ENCODE measurements at regions not wholly inside any gene's neighbourhood (a gene's known extent, or its start where the extent isn't known, plus 50 kb on each side); places are given as distances from the start of the nearest gene placed in this dataset.

DNA sequence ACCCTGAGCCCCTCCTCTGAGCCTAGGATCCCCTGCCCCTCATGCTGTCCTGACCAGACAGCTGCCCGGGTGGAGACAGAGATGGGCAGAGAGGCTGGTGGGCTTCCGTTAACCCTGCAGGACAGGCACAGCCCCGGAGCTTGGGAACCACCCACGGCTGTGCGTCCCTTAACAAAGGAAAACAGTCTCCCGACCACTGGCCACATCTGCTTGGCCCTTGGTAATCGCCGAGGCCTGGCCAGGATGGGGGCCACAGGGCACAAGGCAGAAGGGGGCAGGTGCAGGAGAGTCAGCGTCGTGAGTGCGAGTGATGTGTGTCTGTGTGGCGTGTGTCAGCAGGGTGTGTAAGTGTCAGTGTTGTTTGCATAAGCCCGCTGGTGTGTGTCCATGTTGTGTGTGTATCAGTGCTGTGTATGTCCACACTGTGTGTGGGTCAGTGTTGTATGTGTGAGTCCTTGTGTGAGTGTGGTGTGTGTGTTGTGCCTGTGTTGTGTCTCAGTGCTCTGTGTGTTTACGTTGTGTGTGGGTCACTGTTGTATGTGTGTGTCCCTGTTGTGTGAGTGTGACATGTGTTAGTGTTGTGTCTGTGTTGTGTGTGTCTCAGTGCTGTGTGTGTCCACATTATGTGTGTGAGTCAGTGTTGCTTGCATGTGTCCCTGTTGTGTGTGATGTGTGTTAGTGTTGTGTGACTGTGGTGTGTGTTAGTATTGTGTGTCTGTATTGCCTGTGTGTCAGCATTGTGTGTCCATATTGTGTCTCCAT, 369.5 kb downstream of the BRD1 start (continued):
- TF ChIP-seq ZNF114 (CRISPR knock-in tag; IDR thresholded peaks at IDR 0.05) (no peak), CREB1 (CRISPR knock-in tag; IDR thresholded peaks at IDR 0.05; ENCODE audit: low read depth) (no peak), EZH2 (IDR thresholded peaks at IDR 0.05; ENCODE audit: low read depth, unreplicated experiment) (no peak), JUNB (IDR thresholded peaks at IDR 0.05; ENCODE audit: unreplicated experiment) (no peak), NANOG (IDR thresholded peaks at IDR 0.05; ENCODE audit: borderline replicate concordance) (no peak)
- TF ChIP-seq, protein P1, sequence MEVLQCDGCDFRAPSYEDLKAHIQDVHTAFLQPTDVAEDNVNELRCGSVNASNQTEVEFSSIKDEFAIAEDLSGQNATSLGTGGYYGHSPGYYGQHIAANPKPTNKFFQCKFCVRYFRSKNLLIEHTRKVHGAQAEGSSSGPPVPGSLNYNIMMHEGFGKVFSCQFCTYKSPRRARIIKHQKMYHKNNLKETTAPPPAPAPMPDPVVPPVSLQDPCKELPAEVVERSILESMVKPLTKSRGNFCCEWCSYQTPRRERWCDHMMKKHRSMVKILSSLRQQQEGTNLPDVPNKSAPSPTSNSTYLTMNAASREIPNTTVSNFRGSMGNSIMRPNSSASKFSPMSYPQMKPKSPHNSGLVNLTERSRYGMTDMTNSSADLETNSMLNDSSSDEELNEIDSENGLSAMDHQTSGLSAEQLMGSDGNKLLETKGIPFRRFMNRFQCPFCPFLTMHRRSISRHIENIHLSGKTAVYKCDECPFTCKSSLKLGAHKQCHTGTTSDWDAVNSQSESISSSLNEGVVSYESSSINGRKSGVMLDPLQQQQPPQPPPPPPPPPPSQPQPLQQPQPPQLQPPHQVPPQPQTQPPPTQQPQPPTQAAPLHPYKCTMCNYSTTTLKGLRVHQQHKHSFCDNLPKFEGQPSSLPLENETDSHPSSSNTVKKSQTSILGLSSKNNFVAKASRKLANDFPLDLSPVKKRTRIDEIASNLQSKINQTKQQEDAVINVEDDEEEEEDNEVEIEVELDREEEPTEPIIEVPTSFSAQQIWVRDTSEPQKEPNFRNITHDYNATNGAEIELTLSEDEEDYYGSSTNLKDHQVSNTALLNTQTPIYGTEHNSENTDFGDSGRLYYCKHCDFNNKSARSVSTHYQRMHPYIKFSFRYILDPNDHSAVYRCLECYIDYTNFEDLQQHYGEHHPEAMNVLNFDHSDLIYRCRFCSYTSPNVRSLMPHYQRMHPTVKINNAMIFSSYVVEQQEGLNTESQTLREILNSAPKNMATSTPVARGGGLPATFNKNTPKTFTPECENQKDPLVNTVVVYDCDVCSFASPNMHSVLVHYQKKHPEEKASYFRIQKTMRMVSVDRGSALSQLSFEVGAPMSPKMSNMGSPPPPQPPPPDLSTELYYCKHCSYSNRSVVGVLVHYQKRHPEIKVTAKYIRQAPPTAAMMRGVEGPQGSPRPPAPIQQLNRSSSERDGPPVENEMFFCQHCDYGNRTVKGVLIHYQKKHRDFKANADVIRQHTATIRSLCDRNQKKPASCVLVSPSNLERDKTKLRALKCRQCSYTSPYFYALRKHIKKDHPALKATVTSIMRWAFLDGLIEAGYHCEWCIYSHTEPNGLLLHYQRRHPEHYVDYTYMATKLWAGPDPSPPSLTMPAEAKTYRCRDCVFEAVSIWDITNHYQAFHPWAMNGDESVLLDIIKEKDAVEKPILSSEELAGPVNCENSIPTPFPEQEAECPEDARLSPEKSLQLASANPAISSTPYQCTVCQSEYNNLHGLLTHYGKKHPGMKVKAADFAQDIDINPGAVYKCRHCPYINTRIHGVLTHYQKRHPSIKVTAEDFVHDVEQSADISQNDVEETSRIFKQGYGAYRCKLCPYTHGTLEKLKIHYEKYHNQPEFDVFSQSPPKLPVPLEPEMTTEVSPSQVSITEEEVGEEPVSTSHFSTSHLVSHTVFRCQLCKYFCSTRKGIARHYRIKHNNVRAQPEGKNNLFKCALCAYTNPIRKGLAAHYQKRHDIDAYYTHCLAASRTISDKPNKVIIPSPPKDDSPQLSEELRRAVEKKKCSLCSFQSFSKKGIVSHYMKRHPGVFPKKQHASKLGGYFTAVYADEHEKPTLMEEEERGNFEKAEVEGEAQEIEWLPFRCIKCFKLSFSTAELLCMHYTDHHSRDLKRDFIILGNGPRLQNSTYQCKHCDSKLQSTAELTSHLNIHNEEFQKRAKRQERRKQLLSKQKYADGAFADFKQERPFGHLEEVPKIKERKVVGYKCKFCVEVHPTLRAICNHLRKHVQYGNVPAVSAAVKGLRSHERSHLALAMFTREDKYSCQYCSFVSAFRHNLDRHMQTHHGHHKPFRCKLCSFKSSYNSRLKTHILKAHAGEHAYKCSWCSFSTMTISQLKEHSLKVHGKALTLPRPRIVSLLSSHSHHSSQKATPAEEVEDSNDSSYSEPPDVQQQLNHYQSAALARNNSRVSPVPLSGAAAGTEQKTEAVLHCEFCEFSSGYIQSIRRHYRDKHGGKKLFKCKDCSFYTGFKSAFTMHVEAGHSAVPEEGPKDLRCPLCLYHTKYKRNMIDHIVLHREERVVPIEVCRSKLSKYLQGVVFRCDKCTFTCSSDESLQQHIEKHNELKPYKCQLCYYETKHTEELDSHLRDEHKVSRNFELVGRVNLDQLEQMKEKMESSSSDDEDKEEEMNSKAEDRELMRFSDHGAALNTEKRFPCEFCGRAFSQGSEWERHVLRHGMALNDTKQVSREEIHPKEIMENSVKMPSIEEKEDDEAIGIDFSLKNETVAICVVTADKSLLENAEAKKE (CRISPR knock-in tag; IDR thresholded peaks at IDR 0.05): no peak
- TF ChIP-seq, protein P2, sequence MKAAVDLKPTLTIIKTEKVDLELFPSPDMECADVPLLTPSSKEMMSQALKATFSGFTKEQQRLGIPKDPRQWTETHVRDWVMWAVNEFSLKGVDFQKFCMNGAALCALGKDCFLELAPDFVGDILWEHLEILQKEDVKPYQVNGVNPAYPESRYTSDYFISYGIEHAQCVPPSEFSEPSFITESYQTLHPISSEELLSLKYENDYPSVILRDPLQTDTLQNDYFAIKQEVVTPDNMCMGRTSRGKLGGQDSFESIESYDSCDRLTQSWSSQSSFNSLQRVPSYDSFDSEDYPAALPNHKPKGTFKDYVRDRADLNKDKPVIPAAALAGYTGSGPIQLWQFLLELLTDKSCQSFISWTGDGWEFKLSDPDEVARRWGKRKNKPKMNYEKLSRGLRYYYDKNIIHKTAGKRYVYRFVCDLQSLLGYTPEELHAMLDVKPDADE (IDR thresholded peaks at IDR 0.05): no peak

DNA sequence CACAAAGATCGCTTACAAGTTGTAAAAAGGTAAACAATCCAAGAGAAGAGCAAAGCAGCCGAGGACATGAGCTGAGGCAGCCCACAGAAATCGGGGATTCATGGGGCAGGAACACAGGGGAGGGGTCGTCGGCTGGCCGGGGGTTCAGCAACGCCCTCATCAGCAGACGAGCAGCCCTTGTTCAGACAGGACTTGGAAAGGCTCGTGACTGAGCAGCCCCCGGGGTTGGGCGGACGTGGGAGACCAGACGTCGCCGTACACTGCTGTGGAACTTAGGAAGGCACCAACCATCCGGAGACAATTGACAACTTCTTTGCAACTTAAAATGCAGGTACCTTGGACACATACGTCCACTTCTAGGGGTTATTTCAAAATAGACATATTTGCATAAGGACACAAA, 370.5 kb downstream of the BRD1 start:
- H3K4me2 ChIP-seq: no peak overlapping the region
- TF ChIP-seq EZH2phosphoT487 (IDR thresholded peaks at IDR 0.05; ENCODE audit: unreplicated experiment) (no peak), CREB1 (CRISPR knock-in tag; IDR thresholded peaks at IDR 0.05; ENCODE audit: low read depth) (no peak), EZH2 (IDR thresholded peaks at IDR 0.05; ENCODE audit: low read depth, unreplicated experiment) (no peak), POLR2AphosphoS5 (IDR thresholded peaks at IDR 0.05; ENCODE audit: low read depth) (no peak), ZNF114 (CRISPR knock-in tag; IDR thresholded peaks at IDR 0.05) (no peak)
- TF ChIP-seq, protein P3, sequence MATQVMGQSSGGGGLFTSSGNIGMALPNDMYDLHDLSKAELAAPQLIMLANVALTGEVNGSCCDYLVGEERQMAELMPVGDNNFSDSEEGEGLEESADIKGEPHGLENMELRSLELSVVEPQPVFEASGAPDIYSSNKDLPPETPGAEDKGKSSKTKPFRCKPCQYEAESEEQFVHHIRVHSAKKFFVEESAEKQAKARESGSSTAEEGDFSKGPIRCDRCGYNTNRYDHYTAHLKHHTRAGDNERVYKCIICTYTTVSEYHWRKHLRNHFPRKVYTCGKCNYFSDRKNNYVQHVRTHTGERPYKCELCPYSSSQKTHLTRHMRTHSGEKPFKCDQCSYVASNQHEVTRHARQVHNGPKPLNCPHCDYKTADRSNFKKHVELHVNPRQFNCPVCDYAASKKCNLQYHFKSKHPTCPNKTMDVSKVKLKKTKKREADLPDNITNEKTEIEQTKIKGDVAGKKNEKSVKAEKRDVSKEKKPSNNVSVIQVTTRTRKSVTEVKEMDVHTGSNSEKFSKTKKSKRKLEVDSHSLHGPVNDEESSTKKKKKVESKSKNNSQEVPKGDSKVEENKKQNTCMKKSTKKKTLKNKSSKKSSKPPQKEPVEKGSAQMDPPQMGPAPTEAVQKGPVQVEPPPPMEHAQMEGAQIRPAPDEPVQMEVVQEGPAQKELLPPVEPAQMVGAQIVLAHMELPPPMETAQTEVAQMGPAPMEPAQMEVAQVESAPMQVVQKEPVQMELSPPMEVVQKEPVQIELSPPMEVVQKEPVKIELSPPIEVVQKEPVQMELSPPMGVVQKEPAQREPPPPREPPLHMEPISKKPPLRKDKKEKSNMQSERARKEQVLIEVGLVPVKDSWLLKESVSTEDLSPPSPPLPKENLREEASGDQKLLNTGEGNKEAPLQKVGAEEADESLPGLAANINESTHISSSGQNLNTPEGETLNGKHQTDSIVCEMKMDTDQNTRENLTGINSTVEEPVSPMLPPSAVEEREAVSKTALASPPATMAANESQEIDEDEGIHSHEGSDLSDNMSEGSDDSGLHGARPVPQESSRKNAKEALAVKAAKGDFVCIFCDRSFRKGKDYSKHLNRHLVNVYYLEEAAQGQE (IDR thresholded peaks at IDR 0.05; ENCODE audit: unreplicated experiment): no peak
- TF ChIP-seq, protein P2 (IDR thresholded peaks at IDR 0.05): no peak

More for the DNA sequence above, 370.5 kb downstream of the BRD1 start:
- Histone ChIP-seq H3K27ac (ENCODE audit: low read depth) (no peak overlapping the region), H3K27me3 (ENCODE audit: insufficient read depth) (no peaks in the 10 kb centered on the region), H3K79me2 (replicated peaks; ENCODE audit: insufficient read depth) (no peaks in the 10 kb centered on the region), H3K36me3 (ENCODE audit: insufficient read depth) (peaks cover 3% of the 10 kb centered on the region; the same call in 1 of the 2 replicates), H4K20me1 (replicated peaks; ENCODE audit: insufficient read depth) (no peaks in the 10 kb centered on the region), H3K4me1 (ENCODE audit: insufficient read depth) (no peaks in the 10 kb centered on the region), H2AFZ (no peak overlapping the region), H3F3A (replicated peaks; ENCODE audit: low read depth) (no peaks in the 10 kb centered on the region), H3K4me3 (no peak overlapping the region), H3K9me2 (ENCODE audit: insufficient read depth) (no peaks in the 10 kb centered on the region)
- H3K36me3 Mint-ChIP-seq (ENCODE audit: low read depth): no peaks in the 10 kb centered on the region
- H3K4me3 Mint-ChIP-seq: no peak overlapping the region
- H3K27me3 Mint-ChIP-seq (ENCODE audit: insufficient read depth, low read depth, poor library complexity): peaks cover 9% of the 10 kb centered on the region
- H3K9me3 Mint-ChIP-seq: no peaks in the 10 kb centered on the region
- H3K27ac Mint-ChIP-seq: no peak overlapping the region
- peaks cover 16% of the 10 kb centered on the region for H3K4me1 Mint-ChIP-seq
- ATAC-seq: no peak; the same call in 2 of the 3 replicates
- DNase-seq (ENCODE audit: low spot score): no peak

Data from GM23338 (cell line).